Large intestine (tissue), 3 donors: ENCODE measurements at regions not wholly inside any gene's neighbourhood (a gene's known extent, or its start where the extent isn't known, plus 50 kb on each side); places are given as distances from the start of the nearest gene placed in this dataset.

ENCODE experiments used
- DNase-seq, 2 donors: peaks; one replicate each; pipeline versions ENCODE4 v3.0.0 to v3.0.0-alpha.2; 2013
- H3K27ac ChIP-seq: one replicate; pipeline ENCODE4 v1.5.1; 2013; ENCODE audit warnings: low read length
- H3K27me3 ChIP-seq: 2 replicates; pipeline ENCODE4 v1.6.1; 2013; ENCODE audit warnings: low read length; ENCODE audit not compliant: control insufficient read depth, insufficient read depth
- H3K36me3 ChIP-seq: 2 replicates; pipeline ENCODE4 v1.6.1; 2013; ENCODE audit warnings: low read length; ENCODE audit not compliant: control insufficient read depth, insufficient read depth
- H3K4me1 ChIP-seq: one replicate; pipeline ENCODE4 v1.6.1; 2013; ENCODE audit warnings: low read length; ENCODE audit not compliant: control insufficient read depth, insufficient read depth
- H3K4me3 ChIP-seq: one replicate; pipeline ENCODE4 v1.5.1; 2013; ENCODE audit warnings: low read length
- H3K9me3 ChIP-seq: one replicate; pipeline ENCODE4 v1.6.1; 2013; ENCODE audit warnings: mild to moderate bottlenecking, low read depth, low read length, moderate library complexity; ENCODE audit not compliant: control insufficient read depth
- WGBS: methylation state at CpG from one replicate; pipeline ENCODE4 v1.1.5; 2013; ENCODE audit warnings: low lambda C conversion rate; ENCODE audit not compliant: insufficient coverage; 5-methylcytosine and 5-hydroxymethylcytosine counted together

- WGBS, result no CpG with 5 or more reads among the region's 5 CpGs
- H3K4me3 ChIP-seq, result no peak overlapping the region
- peaks cover 3% of the 10 kb centered on the region for H3K9me3 ChIP-seq
- H3K27ac ChIP-seq, result no peak overlapping the region
- H3K4me1 ChIP-seq, result no peaks in the 10 kb centered on the region
- no peak for DNase-seq
- H3K36me3 ChIP-seq, result no peaks in the 10 kb centered on the region
- H3K27me3 ChIP-seq, result no peaks in the 10 kb centered on the region
These were observed 349.9 kb downstream of the PIK3R1 start for GRCh38 chr5:68565427-68565826.

DNA sequence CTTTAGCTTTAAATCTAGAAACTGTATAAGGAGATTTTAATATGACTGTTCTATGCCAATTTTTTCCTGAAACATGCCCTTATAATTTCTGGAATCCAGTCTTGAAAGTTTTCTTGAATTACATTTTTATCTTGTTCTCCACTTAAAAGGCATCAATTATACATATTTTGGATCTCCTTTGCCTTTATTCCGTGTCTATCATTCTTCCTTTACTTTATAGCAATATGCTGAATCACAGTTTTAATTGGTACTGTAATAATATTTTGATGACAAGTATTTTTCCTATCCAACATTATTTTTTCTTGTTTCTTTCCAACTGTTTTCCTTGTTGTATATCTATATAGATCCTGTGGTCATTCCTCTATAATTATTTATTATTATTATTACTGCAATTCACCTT lies 361.2 kb downstream of the PIK3R1 start:
- 100% methylated on average over 1 of the region's 1 CpG for WGBS
- no peak overlapping the region for H3K4me3 ChIP-seq
- DNase-seq, result no peak
- H3K4me1 ChIP-seq, result no peaks in the 10 kb centered on the region
- peaks cover 14% of the 10 kb centered on the region for H3K9me3 ChIP-seq
- H3K27ac ChIP-seq, result no peak overlapping the region
- H3K27me3 ChIP-seq, result no peaks in the 10 kb centered on the region
- no peaks in the 10 kb centered on the region for H3K36me3 ChIP-seq

GRCh38 chr5:68582284-68582683 lies 366.7 kb downstream of the PIK3R1 start:
- Histone ChIP-seq H3K27me3 (no peaks in the 10 kb centered on the region), H3K9me3 (no peaks in the 10 kb centered on the region), H3K4me3 (no peak overlapping the region), H3K27ac (no peak overlapping the region), H3K4me1 (peaks cover 3% of the 10 kb centered on the region), H3K36me3 (no peaks in the 10 kb centered on the region)
- WGBS, result no CpG with 5 or more reads among the region's 1 CpG
- no peak for DNase-seq

DNA sequence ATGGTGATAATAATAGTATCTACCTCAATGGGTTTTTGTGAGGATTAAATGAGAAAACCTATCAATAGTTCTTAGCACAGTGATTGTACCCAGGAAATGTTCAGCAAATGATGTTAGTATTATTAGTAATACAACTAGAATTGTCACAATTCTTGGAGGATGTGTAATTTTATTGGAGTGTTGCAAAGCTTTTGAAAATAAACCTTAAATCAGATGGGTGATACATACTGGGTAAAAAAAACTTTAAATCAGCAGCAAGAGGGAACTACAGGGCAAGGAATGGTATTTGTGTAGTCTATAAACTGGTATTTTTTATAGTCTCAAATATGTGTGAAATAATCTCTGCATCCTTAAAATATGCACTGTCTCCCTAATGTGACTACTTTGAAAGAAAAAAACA lies 371.6 kb downstream of the PIK3R1 start:
- H3K36me3 ChIP-seq, result no peaks in the 10 kb centered on the region
- H3K27me3 ChIP-seq, result no peaks in the 10 kb centered on the region
- H3K4me3 ChIP-seq, result no peak overlapping the region
- no peak for DNase-seq
- no peaks in the 10 kb centered on the region for H3K9me3 ChIP-seq
- H3K4me1 ChIP-seq, result peaks cover 3% of the 10 kb centered on the region
- no peak overlapping the region for H3K27ac ChIP-seq

DNA sequence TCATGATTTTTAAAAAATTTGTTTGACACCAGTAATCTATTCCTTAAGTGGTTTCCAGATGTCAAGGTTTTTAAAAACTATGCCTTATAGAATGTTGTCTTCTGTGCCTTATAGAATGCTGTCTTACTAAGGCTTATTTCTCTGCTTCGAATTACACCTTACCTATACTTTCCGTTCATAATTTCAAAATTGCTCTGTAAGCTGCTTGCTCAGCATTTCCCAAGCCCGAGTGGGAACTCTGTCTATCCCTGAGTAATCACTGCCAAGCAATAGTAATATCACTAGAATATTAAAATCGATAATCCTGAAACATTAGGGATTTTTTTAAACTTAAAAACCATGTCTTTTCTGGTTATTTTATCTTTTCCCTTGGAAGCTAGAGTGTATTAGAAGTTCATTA lies 376.3 kb downstream of the PIK3R1 start:
- Histone ChIP-seq H3K4me3 (no peak overlapping the region), H3K4me1 (no peaks in the 10 kb centered on the region), H3K9me3 (no peaks in the 10 kb centered on the region), H3K27me3 (no peaks in the 10 kb centered on the region), H3K36me3 (no peaks in the 10 kb centered on the region), H3K27ac (no peak overlapping the region)
- no peak for DNase-seq
- no CpG with 5 or more reads among the region's 4 CpGs for WGBS

DNA sequence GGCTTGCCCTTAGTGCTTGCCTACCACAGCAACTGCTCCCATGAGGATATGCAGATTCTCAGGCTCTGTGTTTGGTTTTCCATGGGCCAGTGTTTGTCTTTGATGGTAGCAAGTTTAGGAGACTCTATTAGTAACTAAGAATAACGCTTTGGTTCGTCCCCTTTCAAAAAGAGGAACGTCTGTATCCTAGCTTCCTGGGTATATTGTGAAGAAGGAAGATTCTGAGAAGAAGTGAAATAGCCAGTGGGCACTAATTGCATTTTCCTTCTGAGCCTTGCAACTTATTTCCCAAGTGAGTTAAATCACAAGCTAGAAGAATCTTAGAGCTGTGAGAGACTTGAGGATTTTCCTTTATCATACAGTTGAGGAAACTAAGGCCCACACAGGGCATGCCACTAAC lies 376.8 kb downstream of the PIK3R1 start:
- no peaks in the 10 kb centered on the region for H3K27me3 ChIP-seq
- H3K4me1 ChIP-seq, result no peaks in the 10 kb centered on the region
- no peaks in the 10 kb centered on the region for H3K36me3 ChIP-seq
- H3K4me3 ChIP-seq, result no peak overlapping the region
- no peaks in the 10 kb centered on the region for H3K9me3 ChIP-seq
- H3K27ac ChIP-seq, result no peak overlapping the region
- no peak for DNase-seq
- 100% methylated on average over 3 of the region's 3 CpGs for WGBS

- WGBS, result 50% methylated on average over 1 of the region's 5 CpGs
- no peaks in the 10 kb centered on the region for H3K4me1 ChIP-seq
- no peak overlapping the region for H3K27ac ChIP-seq
- H3K4me3 ChIP-seq, result no peak overlapping the region
- DNase-seq, result no peak
- H3K27me3 ChIP-seq, result no peaks in the 10 kb centered on the region
- H3K36me3 ChIP-seq, result no peaks in the 10 kb centered on the region
- H3K9me3 ChIP-seq, result no peaks in the 10 kb centered on the region
These were observed 377.7 kb downstream of the PIK3R1 start for GRCh38 chr5:68593211-68593671.

DNA sequence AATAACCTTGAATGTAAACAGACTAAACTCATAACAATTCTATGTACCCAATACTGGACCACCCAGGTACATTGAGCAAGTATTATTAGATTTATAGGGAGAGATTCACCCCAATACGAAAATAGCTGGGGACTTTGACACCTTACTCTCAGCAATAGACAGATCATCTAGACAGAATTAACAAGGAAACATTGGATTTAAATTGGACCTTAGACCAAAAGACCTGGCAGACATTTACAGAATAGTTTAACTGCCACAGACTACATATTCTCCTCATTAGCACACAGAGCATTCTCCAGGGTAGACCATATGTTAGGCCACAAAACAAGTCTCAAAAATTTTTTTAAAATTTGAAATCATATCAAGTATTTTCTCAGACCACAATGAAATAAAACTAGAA lies 397.4 kb downstream of the PIK3R1 start:
- no peak for DNase-seq
- H3K4me3 ChIP-seq, result no peak overlapping the region
- no peaks in the 10 kb centered on the region for H3K4me1 ChIP-seq
- H3K36me3 ChIP-seq, result no peaks in the 10 kb centered on the region
- H3K27ac ChIP-seq, result no peak overlapping the region
- no CpG with 5 or more reads among the region's 1 CpG for WGBS
- peaks cover 21% of the 10 kb centered on the region for H3K9me3 ChIP-seq
- no peaks in the 10 kb centered on the region for H3K27me3 ChIP-seq

DNA sequence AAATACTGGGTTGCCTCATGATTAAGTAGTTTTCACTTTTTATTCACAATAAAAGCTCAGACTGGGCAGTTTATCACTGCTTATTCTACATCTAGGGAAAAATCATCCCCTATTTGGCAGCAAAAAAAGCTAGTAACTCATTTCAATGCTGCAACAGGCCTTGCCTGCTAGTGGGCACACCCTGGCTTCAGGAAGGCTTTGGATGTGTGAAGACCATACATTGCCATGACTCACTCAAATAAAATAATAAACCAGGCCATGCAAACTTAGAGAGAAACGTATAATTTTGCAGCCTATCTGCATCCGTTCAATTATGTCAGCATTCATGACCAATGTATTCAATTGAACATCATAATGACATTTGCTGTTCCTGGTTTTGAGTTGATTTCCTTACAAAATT lies 402.9 kb downstream of the PIK3R1 start:
- DNase-seq, result peak in 1 of 2 donors; percentile 5
- no peaks in the 10 kb centered on the region for H3K4me1 ChIP-seq
- H3K27me3 ChIP-seq, result no peaks in the 10 kb centered on the region
- H3K27ac ChIP-seq, result no peak overlapping the region
- H3K4me3 ChIP-seq, result no peak overlapping the region
- no peaks in the 10 kb centered on the region for H3K36me3 ChIP-seq
- no peaks in the 10 kb centered on the region for H3K9me3 ChIP-seq
- WGBS, result 80% methylated on average over 1 of the region's 2 CpGs

GRCh38 chr5:68627001-68627400 lies 411.4 kb downstream of the PIK3R1 start:
- WGBS, result no CpG with 5 or more reads among the region's 7 CpGs
- Histone ChIP-seq H3K9me3 (no peaks in the 10 kb centered on the region), H3K27me3 (no peaks in the 10 kb centered on the region), H3K36me3 (no peaks in the 10 kb centered on the region), H3K4me1 (no peaks in the 10 kb centered on the region), H3K27ac (no peak overlapping the region), H3K4me3 (no peak overlapping the region)
- no peak for DNase-seq

DNA sequence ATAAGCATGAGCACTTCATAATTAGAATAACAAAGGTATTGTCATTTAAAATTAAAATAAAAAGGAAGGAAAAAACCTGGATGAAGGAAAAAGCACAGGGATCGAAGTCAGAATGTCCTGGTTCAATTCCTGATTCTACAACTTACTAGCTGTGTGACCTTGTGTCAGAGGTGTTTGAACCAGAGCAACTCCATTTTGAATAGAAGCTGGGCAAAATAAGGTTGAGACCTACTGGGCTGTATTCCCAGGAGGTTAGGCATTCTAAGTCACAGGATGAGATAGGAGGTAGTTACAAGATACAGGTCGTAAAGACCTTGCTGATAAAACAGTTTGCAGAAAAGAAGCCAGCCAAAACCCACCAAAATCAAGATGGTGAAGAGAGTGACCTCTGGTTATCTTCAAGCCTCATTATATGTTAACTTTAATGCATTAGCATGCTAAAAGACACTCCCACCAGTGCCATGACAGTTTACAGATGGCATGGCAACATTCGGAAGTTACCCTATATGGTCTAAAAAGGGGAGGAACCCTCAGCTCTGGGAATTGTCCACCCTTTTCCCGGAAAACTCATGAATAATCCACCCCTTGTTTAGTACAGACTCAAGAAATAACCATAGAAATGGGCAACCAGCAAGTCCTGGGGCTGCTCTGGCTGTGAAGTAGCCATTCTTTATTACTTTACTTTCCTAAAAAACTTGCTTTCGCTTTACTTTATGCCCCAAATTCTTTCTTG lies 412.7 kb downstream of the PIK3R1 start:
- 80% methylated on average over 2 of the region's 5 CpGs for WGBS
- H3K9me3 ChIP-seq, result no peaks in the 10 kb centered on the region
- DNase-seq, result no peak
- H3K27me3 ChIP-seq, result no peaks in the 10 kb centered on the region
- H3K4me1 ChIP-seq, result no peaks in the 10 kb centered on the region
- H3K4me3 ChIP-seq, result no peak overlapping the region
- H3K36me3 ChIP-seq, result no peaks in the 10 kb centered on the region
- no peak overlapping the region for H3K27ac ChIP-seq
